SKM-1 treated with dmso at 0.1 percent for 144 hours (cell line): ENCODE measurements at regions not wholly inside any gene's neighbourhood (a gene's known extent, or its start where the extent isn't known, plus 50 kb on each side); places are given as distances from the start of the nearest gene placed in this dataset.

Experiments
- DNase-seq: peaks from one replicate; lab custom pipeline; 2025; ENCODE audit not compliant: unreplicated experiment; lab: John Stamatoyannopoulos, UW

- DNase-seq, result no peak
These were observed 88.9 kb upstream of the BNC2 start for GRCh38 chr9:16959391-16959790.

GRCh38 chr9:16954040-16954439 lies 83.6 kb upstream of the BNC2 start:
- DNase-seq, result no peak

GRCh38 chr9:16951502-16951901 lies 81.0 kb upstream of the BNC2 start:
- no peak for DNase-seq

DNA sequence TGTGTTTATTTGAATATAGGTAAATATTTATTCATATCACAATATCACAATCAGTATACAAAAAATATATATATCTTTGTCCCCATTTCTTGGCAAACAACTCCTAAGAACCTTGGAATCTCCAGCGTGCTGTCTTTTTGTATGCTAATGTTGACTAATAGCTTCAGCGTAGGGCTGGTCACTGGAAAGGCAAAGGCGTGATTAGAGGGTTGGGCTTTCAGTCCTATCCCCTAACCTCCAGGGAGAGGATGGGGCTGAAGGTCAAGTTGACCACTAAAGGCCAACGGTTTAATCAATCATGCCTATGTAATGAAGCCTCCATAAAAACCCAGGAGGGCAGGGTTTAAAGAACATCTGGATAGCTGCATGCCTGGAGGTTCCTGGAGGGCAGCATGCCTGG lies 79.6 kb upstream of the BNC2 start:
- no peak for DNase-seq

DNA sequence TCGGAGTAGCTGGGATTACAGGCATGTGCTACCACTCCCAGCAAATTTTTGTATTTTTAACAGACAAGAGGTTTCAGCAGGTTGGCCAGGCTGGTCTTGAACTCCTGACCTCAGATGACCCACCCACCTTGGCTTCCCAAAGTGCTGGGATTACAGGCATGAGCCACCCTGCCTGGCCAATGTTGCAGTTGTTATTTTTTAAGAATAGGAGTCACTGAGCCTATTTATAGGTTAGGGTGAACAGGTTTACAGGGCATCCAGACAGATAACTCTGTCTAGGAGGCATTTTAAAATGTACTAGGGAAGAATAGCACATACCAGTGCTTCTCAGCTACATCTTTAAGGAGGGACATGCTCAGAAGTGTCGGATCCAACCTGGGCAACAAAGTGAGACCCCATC lies 60.1 kb upstream of the BNC2 start:
- no peak for DNase-seq

GRCh38 chr9:16928179-16928945 lies 57.9 kb upstream of the BNC2 start:
- no peak for DNase-seq

DNA sequence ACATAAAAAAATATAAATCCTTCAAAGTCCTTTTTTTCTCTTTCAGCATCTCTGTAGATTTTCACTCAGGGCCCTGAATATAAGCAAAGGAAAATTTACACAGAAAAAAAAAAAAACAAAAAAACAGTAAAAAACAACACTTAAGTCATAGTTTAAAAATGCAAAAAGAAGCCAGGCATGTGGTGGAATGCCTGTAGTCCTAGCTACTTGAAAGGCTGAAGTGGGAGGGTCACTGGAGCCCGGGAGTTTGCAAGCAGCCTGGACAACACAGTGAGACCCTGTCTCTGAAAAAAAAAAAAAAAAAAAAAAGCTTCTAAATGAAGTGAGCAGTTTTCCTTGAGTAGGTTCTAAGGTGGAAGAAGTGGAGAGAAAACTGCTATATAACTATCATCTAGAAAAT lies 55.0 kb upstream of the BNC2 start:
- no peak for DNase-seq

- DNase-seq, result no peak
These were observed 53.9 kb upstream of the BNC2 start for GRCh38 chr9:16924311-16924915.

DNA sequence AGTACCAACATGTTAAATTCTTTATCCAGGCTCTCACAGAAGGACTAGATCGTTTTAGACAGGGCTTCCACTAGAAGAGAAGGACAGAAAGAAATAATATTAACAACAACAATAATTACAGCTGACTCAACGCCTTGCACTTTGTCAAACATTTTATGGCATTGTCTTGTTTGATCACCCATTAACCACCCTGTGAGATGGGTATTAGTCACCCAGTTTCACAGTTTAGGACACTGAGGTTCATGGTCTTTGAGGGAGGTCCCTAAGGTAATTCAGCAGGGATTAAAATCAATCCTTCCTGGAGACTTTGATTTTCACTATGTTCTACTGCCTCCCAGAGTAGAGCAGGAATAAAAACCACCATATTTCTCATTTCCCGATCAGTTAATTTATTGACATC lies 51.4 kb upstream of the BNC2 start:
- no peak for DNase-seq
